Neural progenitor cell (in vitro differentiated cells): ENCODE measurements at regions not wholly inside any gene's neighbourhood (a gene's known extent, or its start where the extent isn't known, plus 50 kb on each side); places are given as distances from the start of the nearest gene placed in this dataset.

ENCODE experiments used
- EZH2 ChIP-seq: fragments of 200-600 bp; sonication (generic); IDR thresholded peaks from 2 replicates; pipeline ENCODE4 v1.6.1; 2017; ENCODE audit warnings: antibody characterized with exemption, mild to moderate bottlenecking, moderate library complexity
- EZH2phosphoT487 ChIP-seq: fragments of 200-600 bp; sonication (generic); IDR thresholded peaks from 2 replicates; pipeline ENCODE4 v1.6.1; 2017; ENCODE audit warnings: antibody characterized with exemption
- TF ChIP-seq, protein P1 (sequence below): fragments of 200-600 bp; sonication (generic); IDR thresholded peaks from 2 replicates; pipeline ENCODE4 v1.5.1; 2017; ENCODE audit warnings: antibody characterized with exemption, mild to moderate bottlenecking

DNA sequence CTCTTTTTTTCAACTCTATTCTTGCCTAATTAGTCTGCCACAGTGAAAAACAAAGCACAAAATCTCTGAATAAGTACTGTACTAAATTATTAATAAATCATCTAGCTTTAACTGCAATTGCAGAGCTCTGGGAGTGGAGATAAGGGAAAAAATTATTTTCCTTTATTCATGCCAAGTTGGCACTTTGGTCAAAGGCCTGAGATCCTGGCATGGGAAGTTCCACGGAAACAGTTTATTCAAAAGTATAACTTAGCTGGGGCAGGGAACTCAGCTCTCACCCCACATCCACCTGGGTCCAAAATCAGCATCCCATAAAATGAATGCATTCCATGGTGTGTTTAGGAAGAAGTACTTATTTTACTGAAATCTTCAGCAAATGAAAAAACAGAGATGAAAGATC, 185.2 kb upstream of the APCDD1 start:
- TF ChIP-seq, protein P1, sequence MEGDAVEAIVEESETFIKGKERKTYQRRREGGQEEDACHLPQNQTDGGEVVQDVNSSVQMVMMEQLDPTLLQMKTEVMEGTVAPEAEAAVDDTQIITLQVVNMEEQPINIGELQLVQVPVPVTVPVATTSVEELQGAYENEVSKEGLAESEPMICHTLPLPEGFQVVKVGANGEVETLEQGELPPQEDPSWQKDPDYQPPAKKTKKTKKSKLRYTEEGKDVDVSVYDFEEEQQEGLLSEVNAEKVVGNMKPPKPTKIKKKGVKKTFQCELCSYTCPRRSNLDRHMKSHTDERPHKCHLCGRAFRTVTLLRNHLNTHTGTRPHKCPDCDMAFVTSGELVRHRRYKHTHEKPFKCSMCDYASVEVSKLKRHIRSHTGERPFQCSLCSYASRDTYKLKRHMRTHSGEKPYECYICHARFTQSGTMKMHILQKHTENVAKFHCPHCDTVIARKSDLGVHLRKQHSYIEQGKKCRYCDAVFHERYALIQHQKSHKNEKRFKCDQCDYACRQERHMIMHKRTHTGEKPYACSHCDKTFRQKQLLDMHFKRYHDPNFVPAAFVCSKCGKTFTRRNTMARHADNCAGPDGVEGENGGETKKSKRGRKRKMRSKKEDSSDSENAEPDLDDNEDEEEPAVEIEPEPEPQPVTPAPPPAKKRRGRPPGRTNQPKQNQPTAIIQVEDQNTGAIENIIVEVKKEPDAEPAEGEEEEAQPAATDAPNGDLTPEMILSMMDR, result no peak
- TF ChIP-seq EZH2, result no peak
- TF ChIP-seq EZH2phosphoT487, result no peak
